Esophagus (tissue), 2 donors: ENCODE measurements at regions not wholly inside any gene's neighbourhood (a gene's known extent, or its start where the extent isn't known, plus 50 kb on each side); places are given as distances from the start of the nearest gene placed in this dataset.

Experiments used
- H3K27ac ChIP-seq, 2 donors: one replicate each; pipeline ENCODE4 v1.5.1; 2013; ENCODE audit warnings: low read depth in 2 of 2, mild to moderate bottlenecking in 2 of 2, inconsistent platforms in 1 of 2, low read length in 1 of 2, moderate library complexity in 1 of 2
- H3K27me3 ChIP-seq, 2 donors: one replicate each; pipeline ENCODE4 v1.6.1; 2013; ENCODE audit warnings: low read length in 2 of 2, control low read depth in 1 of 2, mild to moderate bottlenecking in 1 of 2; ENCODE audit not compliant: insufficient read depth in 2 of 2, control insufficient read depth in 1 of 2
- H3K36me3 ChIP-seq, 2 donors: one replicate each; pipeline ENCODE4 v1.6.1; 2013; ENCODE audit warnings: low read length in 1 of 2; ENCODE audit not compliant: control insufficient read depth in 2 of 2, insufficient read depth in 2 of 2
- H3K4me1 ChIP-seq, 2 donors: one replicate each; pipeline ENCODE4 v1.6.1; 2013; ENCODE audit warnings: low read length in 1 of 2; ENCODE audit not compliant: control insufficient read depth in 2 of 2, insufficient read depth in 2 of 2
- H3K4me3 ChIP-seq, 2 donors: one replicate each; pipeline ENCODE4 v1.5.1; 2013; ENCODE audit warnings: low read length in 2 of 2, mild to moderate bottlenecking in 2 of 2, low read depth in 1 of 2, moderate library complexity in 1 of 2
- H3K9me3 ChIP-seq, 2 donors: one replicate each; pipeline ENCODE4 v1.6.1; 2013; ENCODE audit warnings: mild to moderate bottlenecking in 2 of 2, low read depth in 1 of 2, low read length in 1 of 2, moderate library complexity in 1 of 2; ENCODE audit not compliant: control insufficient read depth in 2 of 2, insufficient read depth in 1 of 2
- WGBS, 2 donors: extraction: QIAGEN DNeasy Blood & Tissue Kit; methylation state at CpG; one replicate each; pipeline ENCODE4 v1.1.7; 2013; 5-methylcytosine and 5-hydroxymethylcytosine counted together
- donor health status: healthy with polysubstance abuse.
- donor health status: Bipolar disorder and iron deficiency.

- WGBS, 2 donors = 32 to 53% methylated on average over 8 of the region's 8 CpGs
- H3K4me3 ChIP-seq = no peak overlapping the region
- H3K9me3 ChIP-seq = peaks cover 0 to 6% of the 10 kb centered on the region in 2 donors
- H3K4me1 ChIP-seq = no peaks in the 10 kb centered on the region
- no peaks in the 10 kb centered on the region for H3K36me3 ChIP-seq
- H3K27ac ChIP-seq = no peak overlapping the region
- no peaks in the 10 kb centered on the region for H3K27me3 ChIP-seq
Observed at GRCh38 chr1:5551274-5551975, 440.8 kb downstream of the NPHP4 start.

GRCh38 chr1:5548266-5548665 is 444.0 kb downstream of the NPHP4 start:
- no peaks in the 10 kb centered on the region for H3K4me1 ChIP-seq
- no peaks in the 10 kb centered on the region for H3K36me3 ChIP-seq
- H3K4me3 ChIP-seq = no peak overlapping the region
- no peaks in the 10 kb centered on the region for H3K27me3 ChIP-seq
- peaks cover 0 to 4% of the 10 kb centered on the region in 2 donors for H3K9me3 ChIP-seq
- H3K27ac ChIP-seq = no peak overlapping the region

DNA sequence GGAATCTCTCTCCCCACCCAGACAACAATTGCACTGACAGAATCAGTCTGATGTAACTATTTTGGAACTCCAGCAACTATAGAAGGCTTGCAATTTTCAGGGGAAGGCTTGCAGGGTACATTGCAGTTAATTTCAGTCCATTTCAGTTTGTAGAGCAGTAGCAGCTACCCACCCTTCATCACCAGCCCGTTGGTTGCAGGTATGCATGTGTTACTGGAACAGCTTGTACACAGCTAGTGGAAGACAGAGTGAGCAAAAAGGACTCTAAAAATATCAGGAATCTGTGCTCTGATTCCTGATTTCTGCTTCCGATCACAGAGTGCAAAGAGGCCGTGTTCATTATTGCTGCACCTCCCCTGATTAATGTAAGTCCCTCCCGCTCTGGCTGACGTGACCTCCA is 449.0 kb downstream of the NPHP4 start:
- H3K4me3 ChIP-seq = no peak overlapping the region
- H3K27me3 ChIP-seq = no peaks in the 10 kb centered on the region
- no peaks in the 10 kb centered on the region for H3K36me3 ChIP-seq
- 60 to 65% methylated on average over 5 of the region's 5 CpGs for WGBS, 2 donors
- no peak overlapping the region for H3K27ac ChIP-seq
- H3K4me1 ChIP-seq = no peaks in the 10 kb centered on the region
- no peaks in the 10 kb centered on the region for H3K9me3 ChIP-seq

DNA sequence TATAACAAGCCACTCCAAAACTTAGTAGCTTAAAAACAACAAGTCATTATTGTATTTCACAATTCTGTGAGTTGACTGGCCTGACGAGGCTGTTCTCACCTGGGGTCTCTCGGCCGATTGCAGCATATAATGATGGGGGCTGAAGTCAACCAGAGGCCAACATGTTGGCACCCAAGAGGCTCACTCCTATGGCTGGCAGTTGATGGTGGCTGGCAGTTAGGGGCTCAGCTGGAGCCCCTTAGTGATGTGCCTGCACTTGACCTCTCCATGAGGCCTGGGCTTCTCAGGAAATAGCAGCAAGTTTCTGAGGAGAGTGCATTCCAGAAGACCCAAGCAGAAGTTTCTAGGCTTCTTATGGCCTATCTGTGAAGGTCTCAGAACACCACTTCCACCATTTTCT is 459.4 kb downstream of the NPHP4 start:
- Histone ChIP-seq H3K36me3 (no peaks in the 10 kb centered on the region), H3K4me3 (no peak overlapping the region), H3K27me3 (no peaks in the 10 kb centered on the region), H3K9me3 (peaks cover 6% of the 10 kb centered on the region in 2 donors), H3K4me1 (no peaks in the 10 kb centered on the region), H3K27ac (no peak overlapping the region)
- WGBS, 2 donors = 85 to 91% methylated on average over 3 of the region's 3 CpGs

- 79 to 83% methylated on average over 19 of the region's 19 CpGs for WGBS, 2 donors
- H3K27ac ChIP-seq = no peak overlapping the region
- H3K4me1 ChIP-seq = no peaks in the 10 kb centered on the region
- H3K36me3 ChIP-seq = no peaks in the 10 kb centered on the region
- H3K4me3 ChIP-seq = no peak overlapping the region
- no peaks in the 10 kb centered on the region for H3K27me3 ChIP-seq
- peaks cover 5 to 6% of the 10 kb centered on the region in 2 donors for H3K9me3 ChIP-seq
Observed at GRCh38 chr1:5526822-5527551, 465.2 kb downstream of the NPHP4 start.

- Histone ChIP-seq H3K9me3 (peaks cover 5 to 6% of the 10 kb centered on the region in 2 donors), H3K4me3 (no peak overlapping the region), H3K27ac (no peak overlapping the region), H3K36me3 (no peaks in the 10 kb centered on the region), H3K27me3 (no peaks in the 10 kb centered on the region), H3K4me1 (no peaks in the 10 kb centered on the region)
- WGBS, 2 donors = 63 to 67% methylated on average over 8 of the region's 8 CpGs
Observed at GRCh38 chr1:5526385-5526750, 465.9 kb downstream of the NPHP4 start.

DNA sequence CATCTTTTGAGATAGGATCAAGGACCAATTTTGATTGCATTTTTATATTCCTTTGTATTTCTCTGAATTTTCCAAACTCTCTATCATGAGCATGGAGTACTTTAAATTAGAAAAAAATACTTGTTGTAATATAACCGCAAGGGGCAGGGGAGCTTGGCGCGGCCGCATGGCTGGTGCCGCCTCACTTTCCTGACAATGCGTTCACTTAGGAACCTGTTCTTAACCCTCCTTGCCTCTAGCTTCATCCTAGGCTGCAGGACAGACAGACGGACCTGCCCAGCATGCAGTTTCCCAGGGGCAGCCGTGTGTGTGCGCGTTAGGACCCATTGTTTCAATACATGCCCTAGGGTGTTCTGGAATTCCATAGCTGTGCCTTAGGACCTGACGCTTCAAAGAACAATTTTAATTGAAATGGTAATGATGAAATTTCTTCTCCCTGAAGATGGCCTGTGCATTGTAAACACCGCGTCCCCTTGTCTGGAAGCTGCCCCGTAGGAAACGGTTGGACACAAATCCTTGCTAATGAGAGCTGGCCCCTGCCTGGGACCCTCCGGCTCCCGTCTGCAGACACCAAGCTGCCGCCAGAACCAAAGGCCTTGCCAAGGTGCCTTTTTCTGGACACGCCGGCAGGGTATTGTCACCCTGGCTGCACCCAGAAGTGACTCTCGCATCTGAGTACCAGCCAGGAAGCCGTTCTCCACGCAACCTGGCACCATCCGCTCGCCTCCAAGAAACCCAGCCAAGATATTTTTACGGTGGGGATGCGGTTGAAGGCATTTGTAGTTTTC is 466.4 kb downstream of the NPHP4 start:
- Histone ChIP-seq H3K27me3 (no peaks in the 10 kb centered on the region), H3K4me1 (no peaks in the 10 kb centered on the region), H3K4me3 (no peak overlapping the region), H3K36me3 (no peaks in the 10 kb centered on the region), H3K27ac (no peak overlapping the region), H3K9me3 (peaks cover 5 to 6% of the 10 kb centered on the region in 2 donors)
- WGBS, 2 donors = 74 to 81% methylated on average over 27 of the region's 27 CpGs

DNA sequence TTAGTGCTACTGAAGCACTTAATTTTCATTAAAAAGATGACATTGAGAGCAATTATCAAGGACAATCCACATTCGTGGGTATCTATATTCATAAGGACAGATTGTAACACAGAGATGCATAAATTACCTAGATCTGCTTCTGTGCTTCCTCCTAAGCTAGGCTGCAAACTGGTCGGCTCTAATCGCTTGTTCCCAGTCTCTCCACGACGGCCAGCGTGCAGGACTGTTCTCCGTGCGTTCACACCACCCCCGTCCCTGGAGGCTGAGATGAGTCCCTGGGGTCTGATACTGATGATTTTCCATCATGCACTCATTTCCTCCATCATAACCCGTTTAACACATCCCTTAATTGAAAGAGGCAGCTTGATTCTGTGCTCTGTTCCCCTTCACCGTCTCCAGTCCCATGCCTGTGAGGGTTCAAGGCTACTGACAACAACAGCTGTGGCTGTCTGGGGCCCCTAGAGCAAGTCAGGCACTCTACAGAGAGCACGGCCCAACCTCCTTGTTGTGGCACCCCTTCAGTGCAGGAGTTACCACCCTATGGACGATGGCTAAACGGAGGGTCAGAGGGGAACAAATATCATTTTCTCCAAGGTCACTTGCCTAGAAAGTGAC is 469.6 kb downstream of the NPHP4 start:
- Histone ChIP-seq H3K9me3 (peaks cover 0 to 2% of the 10 kb centered on the region in 2 donors), H3K27ac (no peak overlapping the region), H3K27me3 (no peaks in the 10 kb centered on the region), H3K36me3 (no peaks in the 10 kb centered on the region), H3K4me3 (no peak overlapping the region), H3K4me1 (no peaks in the 10 kb centered on the region)
- WGBS, 2 donors = 59 to 64% methylated on average over 14 of the region's 14 CpGs

GRCh38 chr1:5519366-5520135 is 472.7 kb downstream of the NPHP4 start:
- H3K27ac ChIP-seq = no peak overlapping the region
- H3K4me1 ChIP-seq = no peaks in the 10 kb centered on the region
- no peaks in the 10 kb centered on the region for H3K27me3 ChIP-seq
- H3K4me3 ChIP-seq = no peak overlapping the region
- H3K36me3 ChIP-seq = no peaks in the 10 kb centered on the region
- H3K9me3 ChIP-seq = peaks cover 0 to 2% of the 10 kb centered on the region in 2 donors
- WGBS, 2 donors = 71 to 77% methylated on average over 10 of the region's 10 CpGs
